ENCODE measurements at regions not wholly inside any gene's neighbourhood (a gene's known extent, or its start where the extent isn't known, plus 50 kb on each side); places are given as distances from the start of the nearest gene placed in this dataset.

DNA sequence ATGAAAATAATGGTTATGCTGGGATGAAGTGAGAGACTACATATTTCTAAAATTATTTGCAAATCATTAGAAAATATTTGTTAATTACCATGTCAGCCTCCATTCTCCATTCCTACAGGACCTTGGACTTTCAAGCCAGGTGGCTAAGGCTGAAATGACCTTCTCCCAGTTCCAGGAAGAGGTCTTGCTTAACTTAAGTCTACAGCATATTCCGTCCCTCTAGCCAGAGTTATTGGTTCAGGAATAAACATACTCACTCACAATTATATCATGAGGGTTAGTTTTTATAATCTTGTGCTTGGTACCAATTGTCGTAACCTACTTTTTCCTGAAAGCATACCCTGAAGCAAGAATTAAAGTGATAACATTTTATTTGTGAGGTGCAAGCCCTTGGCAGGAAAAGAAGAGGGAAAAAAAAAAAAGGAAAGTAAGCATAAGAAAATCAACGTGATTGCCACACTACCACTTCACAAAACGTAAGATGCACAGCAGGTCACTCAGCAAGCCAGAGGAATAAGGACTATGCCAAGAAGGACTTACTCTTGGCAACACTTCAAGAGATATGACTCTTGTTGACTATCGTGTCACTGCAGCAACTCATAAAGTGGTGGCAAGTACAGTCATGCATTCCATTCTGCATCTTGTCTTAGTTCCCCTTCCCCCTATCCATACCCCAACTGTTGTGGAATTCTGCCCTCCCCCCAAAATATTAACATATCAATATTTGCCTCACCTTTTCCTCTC is 479.1 kb downstream of the MBD2 start:
- H2BK12ac ChIP-seq (ENCODE audit: low read length): no peak overlapping the region
- WGBS (ENCODE audit: extremely low coverage, insufficient coverage, insufficient read length): no CpG with 5 or more reads among the region's 5 CpGs

DNA sequence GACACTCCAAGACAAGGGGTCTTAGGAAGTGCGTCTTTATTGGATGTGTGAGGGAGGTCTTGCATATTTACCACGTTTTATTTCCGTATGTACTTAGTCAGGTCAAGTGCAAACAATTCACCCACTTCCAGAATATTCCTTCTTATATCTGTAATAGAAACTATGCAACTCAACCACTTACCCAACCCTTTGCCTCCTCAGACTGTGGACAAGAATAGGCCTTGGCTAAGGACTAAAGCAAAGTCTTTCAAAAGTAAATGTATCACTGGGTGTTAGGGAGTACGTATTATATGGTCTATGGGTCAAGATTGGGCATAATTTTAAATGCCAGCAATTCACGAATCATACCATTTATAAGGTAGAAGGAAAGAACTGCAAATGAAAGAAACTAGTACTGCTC is 484.8 kb downstream of the MBD2 start:
- Histone ChIP-seq H2BK12ac (ENCODE audit: low read length) (no peak overlapping the region), H2BK5ac (ENCODE audit: low read depth, low read length, poor library complexity) (no peak overlapping the region), H4K8ac (ENCODE audit: low read depth, low read length) (no peak overlapping the region), H3K36me3 (ENCODE audit: control insufficient read depth in 1 of 2, insufficient read depth in 2 of 2, low read length in 2 of 2) (no peaks in the 10 kb centered on the region), H3K4me1 (ENCODE audit: control insufficient read depth in 1 of 2, insufficient read depth in 2 of 2, low read length in 2 of 2) (no peaks in the 10 kb centered on the region), H3K4me2 (ENCODE audit: low read length) (no peak overlapping the region), H3K4me3 (ENCODE audit: low read depth, low read length) (no peak overlapping the region), H3K14ac (ENCODE audit: low read length) (no peak overlapping the region), H3K9ac (ENCODE audit: low read length) (no peak overlapping the region), H3K27ac (ENCODE audit: low read depth, low read length) (no peak overlapping the region), H3K9me3 (ENCODE audit: insufficient read depth, low read depth, low read length) (no peaks in the 10 kb centered on the region), H3K79me1 (ENCODE audit: low read length) (no peaks in the 10 kb centered on the region), H3K27me3 (ENCODE audit: insufficient read depth, low read length) (no peaks in the 10 kb centered on the region), H4K91ac (ENCODE audit: low read depth, low read length) (no peak overlapping the region), H3K79me2 (ENCODE audit: control insufficient read depth, insufficient read depth, low read length, poor library complexity) (no peaks in the 10 kb centered on the region), H2AK5ac (ENCODE audit: low read length) (no peak overlapping the region), H2BK120ac (ENCODE audit: insufficient read depth, low read length, poor library complexity) (no peak overlapping the region), H2AFZ (ENCODE audit: insufficient read depth, low read length, poor library complexity) (no peak overlapping the region), H3K4ac (ENCODE audit: low read depth, low read length) (no peak overlapping the region), H3K23ac (ENCODE audit: low read length) (no peak overlapping the region), H3K18ac (ENCODE audit: low read length) (no peak overlapping the region), H4K12ac (ENCODE audit: low read depth, low read length) (no peak overlapping the region)
- DNase-seq: no peak
- WGBS (ENCODE audit: extremely low coverage, insufficient coverage, insufficient read length): no CpG with 5 or more reads among the region's 5 CpGs

More for the DNA sequence above, 479.1 kb downstream of the MBD2 start:
- H4K12ac ChIP-seq (ENCODE audit: low read depth, low read length): no peak overlapping the region
- H2BK5ac ChIP-seq (ENCODE audit: low read depth, low read length, poor library complexity): no peak overlapping the region
- no peak overlapping the region for H3K4me2 ChIP-seq (ENCODE audit: low read length)
- H3K23ac ChIP-seq (ENCODE audit: low read length): no peak overlapping the region
- H3K4me3 ChIP-seq (ENCODE audit: low read depth, low read length): no peak overlapping the region
- H3K9me3 ChIP-seq (ENCODE audit: insufficient read depth, low read depth, low read length): no peaks in the 10 kb centered on the region
- H2AK5ac ChIP-seq (ENCODE audit: low read length): no peak overlapping the region
- no peak for DNase-seq
- no peaks in the 10 kb centered on the region for H3K4me1 ChIP-seq (ENCODE audit: control insufficient read depth in 1 of 2, insufficient read depth in 2 of 2, low read length in 2 of 2)
- no peak overlapping the region for H4K8ac ChIP-seq (ENCODE audit: low read depth, low read length)
- no peak overlapping the region for H3K14ac ChIP-seq (ENCODE audit: low read length)
- no peaks in the 10 kb centered on the region for H3K36me3 ChIP-seq (ENCODE audit: control insufficient read depth in 1 of 2, insufficient read depth in 2 of 2, low read length in 2 of 2)
- no peak overlapping the region for H2BK120ac ChIP-seq (ENCODE audit: insufficient read depth, low read length, poor library complexity)
- H3K9ac ChIP-seq (ENCODE audit: low read length): no peak overlapping the region
- no peaks in the 10 kb centered on the region for H3K79me2 ChIP-seq (ENCODE audit: control insufficient read depth, insufficient read depth, low read length, poor library complexity)
- H2AFZ ChIP-seq (ENCODE audit: insufficient read depth, low read length, poor library complexity): no peak overlapping the region
- H3K27ac ChIP-seq (ENCODE audit: low read depth, low read length): no peak overlapping the region
- no peaks in the 10 kb centered on the region for H3K27me3 ChIP-seq (ENCODE audit: insufficient read depth, low read length)
- no peak overlapping the region for H3K18ac ChIP-seq (ENCODE audit: low read length)
- no peak overlapping the region for H4K91ac ChIP-seq (ENCODE audit: low read depth, low read length)
- H3K79me1 ChIP-seq (ENCODE audit: low read length): no peaks in the 10 kb centered on the region
- H3K4ac ChIP-seq (ENCODE audit: low read depth, low read length): no peak overlapping the region

DNA sequence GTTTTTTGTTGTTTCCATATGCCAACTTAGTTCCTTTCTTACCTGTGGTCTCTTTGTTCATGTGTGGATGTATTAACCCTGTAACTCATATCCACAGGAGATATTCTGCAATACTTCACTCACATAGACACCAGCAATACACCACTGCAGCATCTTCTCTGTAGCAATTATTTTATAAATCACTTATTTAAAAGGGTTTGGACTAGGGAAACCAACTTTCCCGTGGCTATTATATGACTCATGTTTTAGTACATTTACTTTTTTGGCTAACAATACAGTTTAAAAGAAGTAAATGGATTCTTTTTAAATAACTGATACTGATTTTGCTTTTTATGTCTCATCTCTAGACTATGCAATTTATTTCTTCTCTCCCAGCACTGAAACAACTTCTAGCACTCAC is 488.9 kb downstream of the MBD2 start:
- no peak overlapping the region for H3K23ac ChIP-seq (ENCODE audit: low read length)
- no peak overlapping the region for H2BK12ac ChIP-seq (ENCODE audit: low read length)
- H3K9me3 ChIP-seq (ENCODE audit: insufficient read depth, low read depth, low read length): no peaks in the 10 kb centered on the region
- H2BK120ac ChIP-seq (ENCODE audit: insufficient read depth, low read length, poor library complexity): no peak overlapping the region
- no peak overlapping the region for H3K9ac ChIP-seq (ENCODE audit: low read length)
- no peak overlapping the region for H4K12ac ChIP-seq (ENCODE audit: low read depth, low read length)
- H3K4ac ChIP-seq (ENCODE audit: low read depth, low read length): no peak overlapping the region
- H3K4me1 ChIP-seq (ENCODE audit: control insufficient read depth in 1 of 2, insufficient read depth in 2 of 2, low read length in 2 of 2): no peaks in the 10 kb centered on the region
- H4K8ac ChIP-seq (ENCODE audit: low read depth, low read length): no peak overlapping the region
- no peak overlapping the region for H3K18ac ChIP-seq (ENCODE audit: low read length)
- no peak overlapping the region for H3K14ac ChIP-seq (ENCODE audit: low read length)
- H2BK5ac ChIP-seq (ENCODE audit: low read depth, low read length, poor library complexity): no peak overlapping the region
- no peak overlapping the region for H2AK5ac ChIP-seq (ENCODE audit: low read length)
- H4K91ac ChIP-seq (ENCODE audit: low read depth, low read length): no peak overlapping the region
- no peaks in the 10 kb centered on the region for H3K27me3 ChIP-seq (ENCODE audit: insufficient read depth, low read length)
- no peak overlapping the region for H3K4me3 ChIP-seq (ENCODE audit: low read depth, low read length)
- H3K36me3 ChIP-seq (ENCODE audit: control insufficient read depth in 1 of 2, insufficient read depth in 2 of 2, low read length in 2 of 2): no peaks in the 10 kb centered on the region
- WGBS (ENCODE audit: extremely low coverage, insufficient coverage, insufficient read length): no CpG with 5 or more reads among the region's 1 CpG
- no peak for DNase-seq
- no peaks in the 10 kb centered on the region for H3K79me2 ChIP-seq (ENCODE audit: control insufficient read depth, insufficient read depth, low read length, poor library complexity)
- no peak overlapping the region for H3K4me2 ChIP-seq (ENCODE audit: low read length)
- no peak overlapping the region for H2AFZ ChIP-seq (ENCODE audit: insufficient read depth, low read length, poor library complexity)
- no peaks in the 10 kb centered on the region for H3K79me1 ChIP-seq (ENCODE audit: low read length)
- no peak overlapping the region for H3K27ac ChIP-seq (ENCODE audit: low read depth, low read length)

DNA sequence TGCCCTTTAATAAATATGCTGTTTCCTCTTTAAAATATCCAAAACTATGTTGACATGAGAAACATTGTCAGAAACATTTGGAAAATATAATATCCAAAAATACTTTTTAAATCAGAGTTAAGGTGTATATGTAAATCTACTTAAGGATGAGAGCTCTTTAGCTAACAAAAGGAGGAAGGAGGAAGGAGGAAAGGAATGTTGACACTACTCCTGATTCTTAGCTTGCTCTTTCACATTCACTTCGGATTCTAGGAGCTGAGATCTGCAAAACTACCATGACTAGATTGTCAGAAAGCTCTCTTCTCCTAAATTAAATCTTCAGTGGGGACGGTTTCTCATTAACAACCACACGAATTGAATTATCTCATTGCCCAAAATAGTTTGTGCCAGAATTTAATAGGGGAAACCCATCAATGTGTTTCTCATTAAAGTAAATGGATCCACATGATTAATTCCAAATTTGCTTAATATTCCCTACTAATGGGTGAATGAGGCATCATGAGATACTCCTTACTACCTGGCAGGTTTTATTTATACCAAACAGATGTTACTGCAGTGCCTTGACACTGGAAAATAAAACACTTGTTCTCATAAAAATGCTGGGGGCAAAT is 509.1 kb downstream of the MBD2 start:
- H2AK5ac ChIP-seq (ENCODE audit: low read length): no peak overlapping the region
- H3K79me1 ChIP-seq (ENCODE audit: low read length): no peaks in the 10 kb centered on the region
- no peaks in the 10 kb centered on the region for H3K79me2 ChIP-seq (ENCODE audit: control insufficient read depth, insufficient read depth, low read length, poor library complexity)
- no peak overlapping the region for H3K4ac ChIP-seq (ENCODE audit: low read depth, low read length)
- no peak overlapping the region for H3K27ac ChIP-seq (ENCODE audit: low read depth, low read length)
- H2BK120ac ChIP-seq (ENCODE audit: insufficient read depth, low read length, poor library complexity): no peak overlapping the region
- no peak overlapping the region for H4K91ac ChIP-seq (ENCODE audit: low read depth, low read length)
- H4K8ac ChIP-seq (ENCODE audit: low read depth, low read length): no peak overlapping the region
- no CpG with 5 or more reads among the region's 3 CpGs for WGBS (ENCODE audit: extremely low coverage, insufficient coverage, insufficient read length)
- H3K4me3 ChIP-seq (ENCODE audit: low read depth, low read length): no peak overlapping the region
- no peak for DNase-seq
- H3K27me3 ChIP-seq (ENCODE audit: insufficient read depth, low read length): no peaks in the 10 kb centered on the region
- H3K23ac ChIP-seq (ENCODE audit: low read length): no peak overlapping the region
- H4K12ac ChIP-seq (ENCODE audit: low read depth, low read length): no peak overlapping the region
- H3K36me3 ChIP-seq (ENCODE audit: control insufficient read depth in 1 of 2, insufficient read depth in 2 of 2, low read length in 2 of 2): no peaks in the 10 kb centered on the region
- H3K4me1 ChIP-seq (ENCODE audit: control insufficient read depth in 1 of 2, insufficient read depth in 2 of 2, low read length in 2 of 2): no peaks in the 10 kb centered on the region
- H2AFZ ChIP-seq (ENCODE audit: insufficient read depth, low read length, poor library complexity): no peak overlapping the region
- H3K14ac ChIP-seq (ENCODE audit: low read length): no peak overlapping the region
- no peak overlapping the region for H3K4me2 ChIP-seq (ENCODE audit: low read length)
- H3K9me3 ChIP-seq (ENCODE audit: insufficient read depth, low read depth, low read length): no peaks in the 10 kb centered on the region
- H2BK5ac ChIP-seq (ENCODE audit: low read depth, low read length, poor library complexity): no peak overlapping the region
- H3K18ac ChIP-seq (ENCODE audit: low read length): no peak overlapping the region
- no peak overlapping the region for H3K9ac ChIP-seq (ENCODE audit: low read length)
- H2BK12ac ChIP-seq (ENCODE audit: low read length): no peak overlapping the region
